ENCODE measurements at regions not wholly inside any gene's neighbourhood (a gene's known extent, or its start where the extent isn't known, plus 50 kb on each side); places are given as distances from the start of the nearest gene placed in this dataset.
A peak's percentile ranks its signal among the peaks of the same experiment; 100 is the strongest.
"Not testable (repeated sequence)": the region's sequence is repeated elsewhere in the genome, so short reads cannot be mapped to it uniquely, and the experiment has no call there.

DNA sequence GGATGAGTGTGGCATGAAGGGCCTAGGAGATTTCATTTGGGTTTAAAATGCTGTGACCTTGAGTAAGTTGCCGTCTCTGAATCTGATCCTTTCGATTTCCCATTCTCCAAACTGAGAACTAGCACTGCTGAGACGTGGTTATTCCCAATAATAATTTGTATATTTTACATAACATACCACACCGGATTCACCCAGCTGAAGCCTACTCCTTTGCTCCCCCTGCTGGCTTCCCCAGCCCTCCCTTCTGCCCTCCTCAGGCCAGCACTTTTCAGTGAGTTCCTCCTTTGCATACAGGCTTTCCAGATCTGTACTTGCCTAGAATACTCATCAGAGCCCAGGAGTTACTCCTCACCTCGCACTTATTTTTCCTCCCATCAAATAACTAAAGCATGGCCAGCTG, 255.1 kb downstream of the OR4F29 start:
- DNase-seq (ENCODE audit: extremely low read depth in 1 of 11, low read depth in 9 of 11, low spot score in 4 of 11): not testable (repeated sequence)

GRCh38 chr1:191296-192049, 260.0 kb downstream of the OR4F29 start:
- DNase-seq (ENCODE audit: extremely low read depth in 1 of 11, low read depth in 9 of 11, low spot score in 4 of 11): not testable (repeated sequence)

DNA sequence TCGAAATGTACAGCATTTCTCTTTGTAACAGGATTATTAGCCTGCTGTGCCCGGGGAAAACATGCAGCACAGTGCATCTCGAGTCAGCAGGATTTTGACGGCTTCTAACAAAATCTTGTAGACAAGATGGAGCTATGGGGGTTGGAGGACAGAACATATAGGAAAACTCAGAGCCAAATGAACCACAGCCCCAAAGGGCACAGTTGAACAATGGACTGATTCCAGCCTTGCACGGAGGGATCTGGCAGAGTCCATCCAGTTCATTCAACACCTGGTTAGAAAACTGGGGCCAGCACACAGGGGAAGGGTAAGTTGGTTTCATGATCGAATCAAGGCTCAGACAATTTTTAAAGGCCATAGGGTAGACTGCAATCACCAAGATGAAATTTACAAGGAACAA, 260.8 kb downstream of the OR4F29 start:
- DNase-seq (ENCODE audit: extremely low read depth in 1 of 11, low read depth in 9 of 11, low spot score in 4 of 11): not testable (repeated sequence)

DNA sequence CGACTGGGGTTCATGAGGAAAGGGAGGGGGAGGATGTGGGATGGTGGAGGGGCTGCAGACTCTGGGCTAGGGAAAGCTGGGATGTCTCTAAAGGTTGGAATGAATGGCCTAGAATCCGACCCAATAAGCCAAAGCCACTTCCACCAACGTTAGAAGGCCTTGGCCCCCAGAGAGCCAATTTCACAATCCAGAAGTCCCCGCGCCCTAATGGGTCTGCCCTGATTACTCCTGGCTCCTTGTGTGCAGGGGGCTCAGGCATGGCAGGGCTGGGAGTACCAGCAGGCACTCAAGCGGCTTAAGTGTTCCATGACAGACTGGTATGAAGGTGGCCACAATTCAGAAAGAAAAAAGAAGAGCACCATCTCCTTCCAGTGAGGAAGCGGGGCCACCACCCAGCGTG, 261.6 kb downstream of the OR4F29 start:
- not testable (repeated sequence) for DNase-seq (ENCODE audit: extremely low read depth in 1 of 11, low read depth in 9 of 11, low spot score in 4 of 11)

DNA sequence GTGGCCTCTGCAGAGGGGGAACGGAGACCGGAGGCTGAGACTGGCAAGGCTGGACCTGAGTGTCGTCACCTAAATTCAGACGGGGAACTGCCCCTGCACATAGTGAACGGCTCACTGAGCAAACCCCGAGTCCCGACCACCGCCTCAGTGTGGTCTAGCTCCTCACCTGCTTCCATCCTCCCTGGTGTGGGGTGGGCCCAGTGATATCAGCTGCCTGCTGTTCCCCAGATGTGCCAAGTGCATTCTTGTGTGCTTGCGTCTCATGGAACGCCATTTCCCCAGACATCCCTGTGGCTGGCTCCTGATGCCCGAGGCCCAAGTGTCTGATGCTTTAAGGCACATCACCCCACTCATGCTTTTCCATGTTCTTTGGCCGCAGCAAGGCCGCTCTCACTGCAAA, 262.2 kb downstream of the OR4F29 start:
- not testable (repeated sequence) for DNase-seq (ENCODE audit: extremely low read depth in 1 of 11, low read depth in 9 of 11, low spot score in 4 of 11)

DNA sequence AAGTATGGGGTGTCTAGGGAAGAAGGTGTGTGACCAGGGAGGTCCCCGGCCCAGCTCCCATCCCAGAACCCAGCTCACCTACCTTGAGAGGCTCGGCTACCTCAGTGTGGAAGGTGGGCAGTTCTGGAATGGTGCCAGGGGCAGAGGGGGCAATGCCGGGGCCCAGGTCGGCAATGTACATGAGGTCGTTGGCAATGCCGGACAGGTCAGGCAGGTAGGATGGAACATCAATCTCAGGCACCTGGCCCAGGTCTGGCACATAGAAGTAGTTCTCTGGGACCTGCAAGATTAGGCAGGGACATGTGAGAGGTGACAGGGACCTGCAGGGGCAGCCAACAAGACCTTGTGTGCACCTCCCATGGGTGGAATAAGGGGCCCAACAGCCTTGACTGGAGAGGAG, 264.2 kb downstream of the OR4F29 start:
- DNase-seq (ENCODE audit: extremely low read depth in 1 of 11, low read depth in 9 of 11, low spot score in 4 of 11): not testable (repeated sequence)

GRCh38 chr1:186691-187131, 264.8 kb downstream of the OR4F29 start:
- DNase-seq (ENCODE audit: extremely low read depth in 1 of 11, low read depth in 9 of 11, low spot score in 4 of 11): not testable (repeated sequence)

GRCh38 chr1:186223-186622, 265.3 kb downstream of the OR4F29 start:
- not testable (repeated sequence) for DNase-seq (ENCODE audit: extremely low read depth in 1 of 11, low read depth in 9 of 11, low spot score in 4 of 11)

- DNase-seq (ENCODE audit: extremely low read depth in 1 of 11, low read depth in 9 of 11, low spot score in 4 of 11): not testable (repeated sequence)
These were observed 266.0 kb downstream of the OR4F29 start for GRCh38 chr1:185526-185925.

GRCh38 chr1:184336-184686, 267.2 kb downstream of the OR4F29 start:
- DNase-seq (ENCODE audit: extremely low read depth in 1 of 11, low read depth in 9 of 11, low spot score in 4 of 11): not testable (repeated sequence)

- not testable (repeated sequence) for DNase-seq (ENCODE audit: extremely low read depth in 1 of 11, low read depth in 9 of 11, low spot score in 4 of 11)
These were observed 267.7 kb downstream of the OR4F29 start for GRCh38 chr1:183620-184335.

DNA sequence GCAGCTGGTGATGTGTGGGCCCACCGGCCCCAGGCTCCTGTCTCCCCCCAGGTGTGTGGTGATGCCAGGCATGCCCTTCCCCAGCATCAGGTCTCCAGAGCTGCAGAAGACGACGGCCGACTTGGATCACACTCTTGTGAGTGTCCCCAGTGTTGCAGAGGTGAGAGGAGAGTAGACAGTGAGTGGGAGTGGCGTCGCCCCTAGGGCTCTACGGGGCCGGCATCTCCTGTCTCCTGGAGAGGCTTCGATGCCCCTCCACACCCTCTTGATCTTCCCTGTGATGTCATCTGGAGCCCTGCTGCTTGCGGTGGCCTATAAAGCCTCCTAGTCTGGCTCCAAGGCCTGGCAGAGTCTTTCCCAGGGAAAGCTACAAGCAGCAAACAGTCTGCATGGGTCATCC, 268.4 kb downstream of the OR4F29 start:
- not testable (repeated sequence) for DNase-seq (ENCODE audit: extremely low read depth in 1 of 11, low read depth in 9 of 11, low spot score in 4 of 11)

- not testable (repeated sequence) for DNase-seq (ENCODE audit: extremely low read depth in 1 of 11, low read depth in 9 of 11, low spot score in 4 of 11)
These were observed 268.8 kb downstream of the OR4F29 start for GRCh38 chr1:182631-183030.

- DNase-seq (ENCODE audit: extremely low read depth in 1 of 11, low read depth in 9 of 11, low spot score in 4 of 11): peak in 9 of 11 donors; percentile 27 to 61 (median 45)
These were observed 269.9 kb downstream of the OR4F29 start for GRCh38 chr1:181247-182216.

DNA sequence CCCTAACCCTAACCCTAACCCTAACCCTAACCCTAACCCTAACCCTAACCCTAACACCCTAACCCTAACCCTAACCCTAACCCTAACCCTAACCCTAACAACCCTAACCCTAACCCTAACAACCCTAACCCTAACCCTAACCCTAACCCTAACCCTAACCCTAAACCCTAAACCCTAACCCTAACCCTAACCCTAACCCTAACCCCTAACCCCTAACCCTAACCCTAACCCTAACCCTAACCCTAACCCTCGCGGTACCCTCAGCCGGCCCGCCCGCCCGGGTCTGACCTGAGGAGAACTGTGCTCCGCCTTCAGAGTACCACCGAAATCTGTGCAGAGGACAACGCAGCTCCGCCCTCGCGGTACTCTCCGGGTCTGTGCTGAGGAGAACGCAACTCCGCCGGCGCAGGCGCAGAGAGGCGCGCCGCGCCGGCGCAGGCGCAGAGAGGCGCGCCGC, 270.7 kb downstream of the OR4F29 start:
- DNase-seq (ENCODE audit: extremely low read depth in 1 of 11, low read depth in 9 of 11, low spot score in 4 of 11): not testable (repeated sequence)

DNA sequence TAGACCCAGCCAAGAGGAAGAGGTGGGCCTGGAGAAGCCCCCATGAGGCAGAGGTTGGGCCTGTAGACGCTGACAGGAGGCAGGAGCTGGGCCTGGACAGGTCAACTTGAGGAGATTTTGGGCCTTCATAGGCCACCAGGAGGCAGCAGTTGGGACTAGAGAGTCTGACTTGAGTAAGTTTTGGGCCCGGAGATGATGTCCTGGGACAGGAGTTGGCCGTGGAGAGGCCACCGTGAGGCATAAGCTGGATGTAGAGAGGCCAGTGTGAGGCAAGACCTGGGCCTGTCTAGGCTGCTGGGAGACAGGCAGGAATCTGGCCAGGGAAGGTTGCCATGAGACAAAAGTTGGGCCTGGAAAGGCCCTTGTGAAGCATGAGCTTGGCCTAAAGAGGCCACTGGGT, 312.6 kb downstream of the OR4F29 start:
- DNase-seq (ENCODE audit: extremely low read depth in 1 of 11, low read depth in 9 of 11, low spot score in 4 of 11): not testable (repeated sequence)

DNA sequence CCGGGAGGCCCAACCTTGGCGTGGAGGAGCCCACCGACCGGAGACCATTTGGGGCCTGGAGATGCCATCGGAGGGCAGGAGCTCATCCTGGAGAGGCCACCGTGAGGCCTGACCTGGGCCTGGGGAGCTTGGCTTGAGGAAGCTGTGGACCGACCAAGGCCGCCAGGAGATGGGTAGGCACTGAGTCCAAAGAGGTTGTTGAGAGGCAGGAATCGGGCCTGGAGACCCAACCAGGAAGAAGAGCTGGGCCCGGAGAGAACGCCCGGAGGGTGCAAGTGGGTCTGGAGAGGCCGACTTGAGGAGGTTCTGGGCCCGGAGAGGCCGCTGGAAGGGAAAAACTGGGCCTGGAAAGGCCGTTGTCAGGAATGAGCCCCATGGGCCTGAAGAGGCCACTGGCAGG, 313.8 kb downstream of the OR4F29 start:
- not testable (repeated sequence) for DNase-seq (ENCODE audit: extremely low read depth in 1 of 11, low read depth in 9 of 11, low spot score in 4 of 11)

- not testable (repeated sequence) for DNase-seq (ENCODE audit: extremely low read depth in 1 of 11, low read depth in 9 of 11, low spot score in 4 of 11)
These were observed 315.0 kb downstream of the OR4F29 start for GRCh38 chr1:136344-136932.

GRCh38 chr1:134936-135335, 316.5 kb downstream of the OR4F29 start:
- DNase-seq (ENCODE audit: extremely low read depth in 1 of 11, low read depth in 9 of 11, low spot score in 4 of 11): not testable (repeated sequence)

Measured in renal cortex interstitium (tissue), 11 donors.